ENCODE measurements at regions not wholly inside any gene's neighbourhood (a gene's known extent, or its start where the extent isn't known, plus 50 kb on each side); places are given as distances from the start of the nearest gene placed in this dataset.
A peak's percentile ranks its signal among the peaks of the same experiment; 100 is the strongest.

DNA sequence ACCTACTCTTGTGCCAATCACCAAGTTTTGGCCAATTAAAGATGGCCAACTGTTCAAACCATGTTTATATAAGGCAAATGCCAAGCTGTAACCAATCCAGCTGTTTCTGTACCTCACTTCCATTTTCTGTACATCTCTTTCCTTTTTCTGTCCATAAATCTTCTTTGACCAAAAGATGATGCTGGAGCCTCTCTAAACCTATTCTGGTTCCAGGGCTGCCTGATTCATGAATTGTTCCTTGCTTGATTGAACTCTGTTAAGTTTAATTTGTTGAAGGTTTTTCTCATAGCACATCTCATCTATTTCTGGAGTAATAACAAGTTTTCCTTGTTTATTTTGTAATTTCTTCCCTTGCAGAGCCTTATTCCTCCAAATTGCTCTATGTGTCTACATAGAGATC, 115.3 kb upstream of the SMAD3 start:
- DNase-seq, result no peak

GRCh38 chr15:66951531-66952320, 113.7 kb upstream of the SMAD3 start:
- DNase-seq, result peak; percentile 17 to 29

DNA sequence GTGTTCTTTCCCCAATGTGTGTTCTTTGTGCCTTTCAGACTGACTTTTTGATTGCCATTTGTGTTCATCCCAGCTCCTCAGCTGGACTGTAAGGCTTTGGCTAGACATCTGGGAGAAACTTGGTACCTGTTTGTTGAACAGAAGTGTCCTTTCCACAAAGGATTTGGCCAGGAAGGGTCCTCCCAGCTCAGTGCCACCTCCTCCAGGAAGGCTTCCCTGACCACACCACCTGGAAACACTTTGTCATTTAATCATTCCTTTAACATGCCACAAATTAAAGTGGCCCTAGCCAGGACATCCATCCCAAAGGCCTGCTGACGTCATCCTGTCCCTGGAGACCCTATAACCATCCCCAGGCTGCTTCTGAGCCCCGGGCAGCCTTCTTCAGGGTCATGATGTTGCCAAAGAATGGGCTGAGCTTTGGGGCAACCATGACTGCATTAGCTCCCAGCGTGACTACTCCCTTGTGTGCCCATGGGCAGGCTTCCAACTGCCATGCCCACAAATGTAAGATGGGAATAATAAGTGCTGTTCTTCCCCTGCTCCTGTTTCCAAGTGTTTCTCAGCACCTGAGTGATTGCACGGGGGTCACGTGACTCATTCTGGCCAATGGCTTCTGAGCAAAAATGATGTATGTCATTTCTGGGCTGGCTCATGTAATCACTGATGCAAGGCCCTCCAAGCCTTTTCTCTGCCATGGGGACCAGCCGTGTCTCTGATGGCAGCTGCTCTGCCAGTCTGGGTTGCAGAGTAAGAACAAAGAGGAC, 112.5 kb upstream of the SMAD3 start:
- DNase-seq, result no peak

DNA sequence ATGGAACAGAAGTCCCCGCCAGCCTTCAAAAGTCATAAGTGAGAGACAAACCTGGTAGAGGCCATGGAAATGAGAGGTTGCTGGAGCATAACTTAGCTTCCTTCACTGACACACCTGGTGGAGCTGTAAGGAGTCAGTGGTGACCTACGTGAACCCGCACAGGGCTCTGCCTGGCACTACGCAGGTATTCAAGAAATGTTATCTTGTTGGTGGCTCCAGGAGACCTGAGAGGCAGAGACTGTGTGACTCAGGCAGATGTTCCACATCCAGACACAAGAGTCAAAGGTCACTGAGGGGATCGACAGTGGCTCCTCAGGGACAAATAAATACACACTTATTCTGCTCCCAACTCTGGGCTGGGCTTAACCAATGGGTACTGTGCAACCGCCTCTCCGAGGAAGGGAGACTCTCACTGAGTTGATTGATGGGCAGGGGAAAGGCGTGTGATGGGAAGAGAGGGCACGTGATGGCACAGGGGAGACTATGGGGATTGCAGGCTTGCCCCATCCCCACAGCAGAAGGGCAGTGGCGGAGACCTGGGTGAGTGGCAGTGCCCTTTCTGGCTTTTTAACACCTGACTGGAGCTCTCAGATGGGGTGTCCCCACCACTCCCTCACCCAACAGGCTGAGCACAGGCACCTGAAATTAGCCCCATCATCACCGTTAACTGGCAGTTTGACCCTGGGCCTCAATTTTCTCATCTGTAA, 111.7 kb upstream of the SMAD3 start:
- no peak for DNase-seq

- no peak for DNase-seq
These were observed 110.8 kb upstream of the SMAD3 start for GRCh38 chr15:66954601-66955000.

- DNase-seq, result no peak
These were observed 110.3 kb upstream of the SMAD3 start for GRCh38 chr15:66955001-66955516.

DNA sequence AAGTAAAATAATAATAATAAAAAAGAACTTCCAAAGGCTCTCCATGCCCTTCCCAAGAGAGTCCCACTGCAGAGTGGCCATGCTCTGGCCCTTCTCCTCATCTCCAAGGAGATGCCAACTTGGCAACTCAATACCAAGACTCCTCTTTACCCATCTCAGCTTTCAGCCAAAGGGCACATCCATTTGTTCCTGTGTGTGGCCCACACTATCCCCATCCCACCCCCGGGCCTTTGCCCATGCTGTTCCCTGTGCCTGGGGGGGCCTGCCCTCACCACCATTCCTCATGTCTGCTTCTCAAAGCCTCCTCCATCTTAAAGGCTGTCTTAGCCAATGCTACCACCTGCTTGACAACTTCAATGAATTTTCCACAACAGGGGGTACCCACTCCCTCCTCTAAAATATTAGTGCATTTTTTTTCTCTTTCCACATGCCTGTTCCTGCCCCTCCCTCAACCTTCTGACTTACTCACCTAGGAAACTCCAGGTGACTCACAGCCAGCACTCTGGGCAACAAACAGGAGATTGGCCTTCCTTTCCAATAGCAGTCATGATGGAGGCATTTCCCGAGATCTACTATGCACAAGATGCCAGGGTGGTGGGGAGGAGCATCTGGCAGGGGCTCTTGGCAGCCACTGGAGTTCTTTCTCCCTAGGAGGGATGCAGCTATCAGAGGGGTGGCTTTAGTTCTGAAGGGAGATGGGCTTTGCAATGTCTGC, 109.4 kb upstream of the SMAD3 start:
- DNase-seq, result no peak

DNA sequence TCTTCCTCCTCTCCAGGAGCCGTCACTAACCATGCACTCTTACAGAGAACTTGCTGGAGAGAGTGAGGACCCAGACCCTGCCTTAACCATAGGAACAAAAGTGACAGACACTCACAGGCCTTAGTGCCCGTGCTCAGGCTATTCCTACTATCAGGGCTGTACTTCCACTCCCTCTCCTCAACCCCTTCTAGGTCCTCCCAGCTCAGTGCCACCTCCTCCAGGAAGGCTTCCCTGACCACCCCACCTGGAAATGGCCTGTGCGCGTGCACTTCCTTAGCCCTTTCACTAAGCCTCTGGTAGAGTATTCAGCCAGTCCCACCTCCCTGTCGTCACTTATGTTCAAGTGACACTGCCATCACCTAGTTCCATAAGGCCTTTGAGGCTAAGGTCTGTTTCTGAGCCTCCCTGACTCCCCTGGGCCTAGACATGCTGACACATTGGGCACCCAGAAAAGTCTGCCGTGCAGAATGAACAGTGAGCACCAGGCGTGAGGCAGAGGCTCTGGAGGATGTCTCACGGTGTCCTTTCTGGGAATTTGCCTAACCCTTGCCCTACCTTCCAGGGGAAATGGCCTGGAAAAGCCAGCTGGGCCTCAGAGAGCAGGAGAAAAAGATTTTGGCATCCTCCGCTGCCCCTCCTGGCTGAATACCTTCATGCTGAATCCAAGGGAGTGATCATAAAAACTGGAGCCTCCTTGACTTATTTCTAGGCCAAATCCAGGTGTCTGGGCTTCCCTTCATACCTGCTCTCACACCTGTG, 108.6 kb upstream of the SMAD3 start:
- no peak for DNase-seq

GRCh38 chr15:66957431-66957720, 108.0 kb upstream of the SMAD3 start:
- peak in 1 of 2 experiments; percentile 25 for DNase-seq

DNA sequence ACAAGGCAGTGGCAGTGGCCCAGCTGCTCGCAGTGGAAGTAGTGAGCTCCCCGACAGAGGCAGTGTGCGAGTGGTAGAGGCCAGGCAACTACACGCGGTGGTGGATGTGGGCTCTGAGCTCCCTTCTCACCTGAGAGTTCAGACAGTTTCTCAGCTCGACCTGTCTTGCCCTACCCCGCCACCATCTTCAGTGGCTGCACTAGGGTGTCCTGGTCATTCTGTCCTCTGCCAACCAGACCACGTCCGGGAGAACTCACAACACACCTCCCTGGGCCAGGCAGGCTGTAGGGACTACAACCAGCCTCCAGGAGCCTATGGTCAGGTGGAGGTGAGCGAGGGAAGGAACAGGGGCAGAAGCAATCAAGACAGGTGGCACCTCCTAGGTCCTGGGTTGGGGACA, 106.3 kb upstream of the SMAD3 start:
- DNase-seq, result no peak

GRCh38 chr15:66959875-66960274, 105.5 kb upstream of the SMAD3 start:
- DNase-seq, result no peak

GRCh38 chr15:66960519-66960918, 104.9 kb upstream of the SMAD3 start:
- no peak for DNase-seq

- DNase-seq, result no peak
These were observed 104.0 kb upstream of the SMAD3 start for GRCh38 chr15:66961407-66961884.

DNA sequence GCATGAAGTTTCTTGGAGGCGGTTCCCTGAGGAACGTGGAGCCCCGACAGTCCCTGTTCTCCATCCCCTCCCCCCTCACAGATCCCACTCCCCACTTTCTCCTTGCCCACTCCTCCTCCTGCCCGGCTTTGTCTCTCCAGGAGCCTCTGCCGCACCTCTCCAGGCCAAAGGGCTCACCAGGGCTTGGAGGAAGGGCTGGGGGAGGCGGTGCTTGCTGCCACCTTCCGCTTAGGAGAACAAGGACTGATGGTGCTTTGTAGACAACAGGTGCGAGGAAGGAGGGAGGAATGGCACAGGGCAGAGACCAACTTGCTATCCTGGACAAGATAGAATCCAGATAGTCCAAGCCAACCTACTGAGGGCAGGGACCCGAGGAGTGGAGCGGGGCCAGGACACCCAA, 103.5 kb upstream of the SMAD3 start:
- no peak for DNase-seq

- no peak for DNase-seq
These were observed 102.9 kb upstream of the SMAD3 start for GRCh38 chr15:66962522-66962921.

DNA sequence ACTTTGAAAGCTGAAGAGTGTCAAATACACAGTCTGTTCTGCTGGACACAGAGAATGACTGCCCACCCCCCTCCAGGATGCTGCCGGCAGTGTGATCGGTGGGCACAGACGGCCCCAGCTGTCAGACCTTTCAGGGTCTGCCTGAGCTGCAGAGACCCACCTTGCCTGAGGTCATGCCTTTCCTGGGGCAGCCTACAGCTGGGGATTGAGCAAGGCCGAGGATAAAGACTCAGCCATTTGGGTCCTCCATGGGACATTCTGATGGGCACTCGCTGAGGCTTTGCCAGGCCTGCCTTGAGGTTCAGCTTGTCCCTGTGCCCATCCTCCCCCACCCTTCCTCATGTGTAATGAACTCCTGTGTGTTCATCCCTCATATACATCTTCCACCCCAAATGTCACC, 102.3 kb upstream of the SMAD3 start:
- no peak for DNase-seq

DNA sequence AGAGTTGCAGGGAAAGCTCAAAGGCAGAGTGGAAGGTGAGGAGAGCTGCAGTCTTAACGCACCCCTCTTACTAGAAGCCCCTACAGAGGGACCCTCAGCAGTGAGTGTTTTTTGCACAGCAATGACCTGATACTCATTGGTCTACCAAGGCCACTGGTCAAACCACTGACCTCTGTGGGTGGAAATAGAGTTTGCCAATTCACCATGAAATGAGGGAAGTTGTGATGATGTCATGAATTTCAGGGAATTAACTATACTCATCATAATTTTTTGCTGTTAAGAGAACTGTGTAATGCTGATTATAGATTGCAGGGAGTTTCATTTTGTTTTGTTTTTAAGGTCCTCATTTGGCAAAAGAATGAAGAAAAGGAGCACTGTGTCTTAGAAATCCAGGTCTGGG, 101.7 kb upstream of the SMAD3 start:
- DNase-seq, result no peak

- no peak for DNase-seq
These were observed 101.2 kb upstream of the SMAD3 start for GRCh38 chr15:66964111-66964738.

- no peak for DNase-seq
These were observed 100.6 kb upstream of the SMAD3 start for GRCh38 chr15:66964791-66965190.

DNA sequence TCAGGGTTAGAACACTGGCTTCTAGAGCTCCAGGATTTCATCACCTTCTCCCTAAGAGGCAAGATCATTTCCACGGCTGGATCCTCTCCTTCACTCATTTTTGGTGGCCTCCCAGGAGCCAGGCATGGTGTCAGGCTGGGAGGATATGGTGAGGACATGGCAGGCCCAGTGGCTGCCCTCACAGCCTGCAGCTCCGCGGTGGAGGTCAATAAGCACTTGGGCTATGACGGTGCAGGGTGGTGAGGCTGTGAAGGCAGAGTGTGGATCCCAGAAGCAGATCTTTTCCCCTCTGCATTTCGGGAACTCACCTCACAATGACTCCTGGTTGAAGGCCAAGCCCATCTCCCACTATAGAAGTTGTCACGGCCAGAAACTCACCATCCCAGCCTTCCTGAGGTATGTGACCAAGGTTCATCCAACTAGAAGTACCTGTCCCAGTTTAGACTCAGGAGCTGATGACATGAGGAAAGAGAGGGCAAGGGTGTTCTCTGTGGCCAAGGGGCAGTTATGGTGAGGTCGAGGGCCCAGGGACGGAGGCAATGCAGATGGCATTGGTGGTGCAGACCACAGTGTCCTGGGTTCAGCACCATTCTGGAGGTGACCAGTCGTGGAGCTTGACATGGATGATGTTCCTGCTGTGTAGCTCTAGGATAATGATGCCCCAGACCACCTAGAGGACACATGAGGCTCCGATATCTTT, 100.1 kb upstream of the SMAD3 start:
- DNase-seq, result no peak

DNA sequence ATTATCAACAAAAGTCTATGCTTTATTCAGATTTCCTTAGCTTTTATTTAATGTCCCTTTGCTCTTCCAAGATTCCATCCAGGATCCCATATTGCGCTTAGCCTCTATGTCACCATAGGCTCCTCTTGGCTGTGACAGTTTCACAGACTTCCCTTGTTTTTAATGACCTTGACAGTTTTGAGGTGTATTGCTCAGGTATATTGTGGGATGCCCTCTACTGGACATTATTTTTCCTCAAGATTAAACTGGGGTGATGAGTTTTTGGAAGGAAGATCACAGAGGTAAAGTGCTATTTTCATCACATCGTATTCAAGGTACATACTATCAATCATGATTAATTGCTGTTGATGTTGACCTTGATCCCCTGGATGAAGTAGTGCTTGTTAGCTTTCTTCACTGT, 99.1 kb upstream of the SMAD3 start:
- no peak for DNase-seq
